ENCODE measurements at regions not wholly inside any gene's neighbourhood (a gene's known extent, or its start where the extent isn't known, plus 50 kb on each side); places are given as distances from the start of the nearest gene placed in this dataset.
A peak's percentile ranks its signal among the peaks of the same experiment; 100 is the strongest.
"Not testable (repeated sequence)": the region's sequence is repeated elsewhere in the genome, so short reads cannot be mapped to it uniquely, and the experiment has no call there.

DNA sequence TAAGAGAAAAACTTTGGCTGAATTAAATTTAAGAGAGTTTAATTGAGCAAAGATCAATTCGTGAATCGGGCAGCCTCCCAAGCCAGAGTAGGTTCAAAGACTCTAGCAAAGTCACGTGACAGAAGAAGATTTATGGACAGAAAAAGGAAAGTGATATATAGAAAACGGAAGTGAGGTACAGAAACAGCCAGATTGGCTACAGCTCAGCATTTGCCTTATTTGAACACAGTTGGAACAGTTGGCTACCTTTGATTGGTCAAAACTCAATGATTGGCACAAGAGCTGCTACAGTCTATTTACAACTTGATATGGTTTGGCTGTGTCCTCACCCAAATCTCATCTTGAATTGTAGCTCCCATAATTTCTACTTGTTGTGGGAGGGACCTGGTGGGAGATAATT, 102.6 kb downstream of the PLG start:
- Histone ChIP-seq H3K27me3 (ENCODE audit: control insufficient read depth in 3 of 3, insufficient read depth in 3 of 3, low read length in 3 of 3) (no peaks in the 10 kb centered on the region), H3K4me1 (ENCODE audit: control insufficient read depth in 3 of 3, insufficient read depth in 2 of 3, low read depth in 1 of 3, low read length in 2 of 3) (no peaks in the 10 kb centered on the region), H3K36me3 (ENCODE audit: control insufficient read depth in 3 of 3, insufficient read depth in 2 of 3, low read depth in 1 of 3, low read length in 3 of 3) (no peaks in the 10 kb centered on the region), H3K9me3 (ENCODE audit: control insufficient read depth in 2 of 2, insufficient read depth in 1 of 2, low read depth in 1 of 2, low read length in 1 of 2) (no peaks in the 10 kb centered on the region), H3K27ac (ENCODE audit: low read depth in 1 of 3, low read length in 2 of 3) (no peak overlapping the region), H3K4me3 (ENCODE audit: low read depth in 1 of 3, low read length in 3 of 3) (no peak overlapping the region)
- 70 to 74% (median 73%) methylated on average over 4 of the region's 4 CpGs for WGBS, 3 donors
- DNase-seq, result no peak
- no peak for FAIRE-seq

DNA sequence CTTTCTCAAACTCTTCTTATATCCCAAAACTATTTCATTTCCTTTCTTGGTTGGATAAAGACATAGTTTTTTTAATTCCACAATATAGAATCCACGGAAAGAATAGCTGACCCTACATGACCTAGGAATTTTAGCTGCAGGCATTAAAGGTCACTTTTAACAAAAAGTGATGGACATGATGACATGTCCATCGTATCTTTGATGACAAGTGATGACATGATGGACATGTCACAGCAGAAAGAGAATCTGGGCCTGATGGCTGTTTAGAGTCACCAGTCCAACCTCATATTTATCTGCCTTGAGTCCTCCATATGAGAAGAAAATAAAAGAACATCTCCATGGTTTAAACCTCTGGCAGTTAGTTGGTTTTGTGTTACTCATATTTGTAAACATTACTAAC, 106.2 kb downstream of the PLG start:
- DNase-seq (no peak), FAIRE-seq (no peak)
- no peaks in the 10 kb centered on the region for H3K36me3 ChIP-seq (ENCODE audit: control insufficient read depth in 3 of 3, insufficient read depth in 2 of 3, low read depth in 1 of 3, low read length in 3 of 3)
- no peaks in the 10 kb centered on the region for H3K27me3 ChIP-seq (ENCODE audit: control insufficient read depth in 3 of 3, insufficient read depth in 3 of 3, low read length in 3 of 3)
- no peak overlapping the region for H3K4me3 ChIP-seq (ENCODE audit: low read depth in 1 of 3, low read length in 3 of 3)
- no peaks in the 10 kb centered on the region for H3K9me3 ChIP-seq (ENCODE audit: control insufficient read depth in 2 of 2, insufficient read depth in 1 of 2, low read depth in 1 of 2, low read length in 1 of 2)
- H3K27ac ChIP-seq (ENCODE audit: low read depth in 1 of 3, low read length in 2 of 3), result no peak overlapping the region
- WGBS, 3 donors, result 74 to 81% (median 77%) methylated on average over 2 of the region's 2 CpGs
- H3K4me1 ChIP-seq (ENCODE audit: control insufficient read depth in 3 of 3, insufficient read depth in 2 of 3, low read depth in 1 of 3, low read length in 2 of 3), result no peaks in the 10 kb centered on the region

DNA sequence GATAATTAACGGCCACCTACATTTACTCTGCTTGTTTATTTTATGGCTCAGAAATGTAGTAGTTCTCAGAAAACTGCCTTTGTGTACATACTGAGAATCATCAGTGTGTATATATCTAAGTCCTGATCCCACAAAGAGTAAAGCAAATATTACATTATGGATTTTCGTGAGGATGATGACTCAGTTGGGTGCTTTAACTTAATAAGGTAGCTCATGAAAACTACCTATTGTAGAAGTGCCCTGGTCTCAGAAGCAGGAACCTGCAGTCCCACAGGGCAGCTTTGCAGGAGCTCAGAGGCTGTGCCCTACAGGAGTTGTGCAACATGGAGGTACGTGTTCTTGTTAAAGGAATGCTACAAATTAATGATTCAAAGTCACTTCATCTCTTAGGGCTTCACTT, 108.2 kb downstream of the PLG start:
- H3K27me3 ChIP-seq (ENCODE audit: control insufficient read depth in 3 of 3, insufficient read depth in 3 of 3, low read length in 3 of 3), result no peaks in the 10 kb centered on the region
- H3K27ac ChIP-seq (ENCODE audit: low read depth in 1 of 3, low read length in 2 of 3), result no peak overlapping the region
- FAIRE-seq (no peak), DNase-seq (no peak)
- H3K4me3 ChIP-seq (ENCODE audit: low read depth in 1 of 3, low read length in 3 of 3), result no peak overlapping the region
- H3K36me3 ChIP-seq (ENCODE audit: control insufficient read depth in 3 of 3, insufficient read depth in 2 of 3, low read depth in 1 of 3, low read length in 3 of 3), result no peaks in the 10 kb centered on the region
- no peaks in the 10 kb centered on the region for H3K4me1 ChIP-seq (ENCODE audit: control insufficient read depth in 3 of 3, insufficient read depth in 2 of 3, low read depth in 1 of 3, low read length in 2 of 3)
- 18 to 33% (median 30%) methylated on average over 3 of the region's 3 CpGs for WGBS, 3 donors
- no peaks in the 10 kb centered on the region for H3K9me3 ChIP-seq (ENCODE audit: control insufficient read depth in 2 of 2, insufficient read depth in 1 of 2, low read depth in 1 of 2, low read length in 1 of 2)

DNA sequence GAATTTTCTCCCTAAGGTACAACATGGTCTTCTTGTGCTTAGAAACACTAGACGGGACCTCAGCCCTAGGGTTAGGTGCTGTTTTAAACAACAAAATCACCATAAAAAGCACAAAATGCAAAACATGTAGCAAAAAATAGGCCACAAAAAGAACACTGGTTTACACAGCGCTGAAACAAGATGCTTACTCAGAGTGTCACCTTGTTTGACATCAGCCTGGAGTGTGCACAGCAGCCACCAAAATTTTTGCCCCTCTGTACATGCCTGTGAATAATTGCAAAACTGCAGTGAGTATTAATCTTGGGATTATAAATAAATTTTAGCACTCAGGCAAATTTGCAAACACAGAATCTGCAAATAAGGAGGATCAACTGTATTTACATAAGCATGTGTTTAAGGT, 110.1 kb downstream of the PLG start:
- Histone ChIP-seq H3K4me3 (ENCODE audit: low read depth in 1 of 3, low read length in 3 of 3) (no peak overlapping the region), H3K9me3 (ENCODE audit: control insufficient read depth in 2 of 2, insufficient read depth in 1 of 2, low read depth in 1 of 2, low read length in 1 of 2) (no peaks in the 10 kb centered on the region), H3K4me1 (ENCODE audit: control insufficient read depth in 3 of 3, insufficient read depth in 2 of 3, low read depth in 1 of 3, low read length in 2 of 3) (no peaks in the 10 kb centered on the region), H3K27me3 (ENCODE audit: control insufficient read depth in 3 of 3, insufficient read depth in 3 of 3, low read length in 3 of 3) (no peaks in the 10 kb centered on the region), H3K36me3 (ENCODE audit: control insufficient read depth in 3 of 3, insufficient read depth in 2 of 3, low read depth in 1 of 3, low read length in 3 of 3) (no peaks in the 10 kb centered on the region), H3K27ac (ENCODE audit: low read depth in 1 of 3, low read length in 2 of 3) (no peak overlapping the region)
- WGBS, 3 donors, result 60 to 86% (median 62%) methylated on average over 2 of the region's 2 CpGs
- FAIRE-seq, result no peak
- no peak for DNase-seq

DNA sequence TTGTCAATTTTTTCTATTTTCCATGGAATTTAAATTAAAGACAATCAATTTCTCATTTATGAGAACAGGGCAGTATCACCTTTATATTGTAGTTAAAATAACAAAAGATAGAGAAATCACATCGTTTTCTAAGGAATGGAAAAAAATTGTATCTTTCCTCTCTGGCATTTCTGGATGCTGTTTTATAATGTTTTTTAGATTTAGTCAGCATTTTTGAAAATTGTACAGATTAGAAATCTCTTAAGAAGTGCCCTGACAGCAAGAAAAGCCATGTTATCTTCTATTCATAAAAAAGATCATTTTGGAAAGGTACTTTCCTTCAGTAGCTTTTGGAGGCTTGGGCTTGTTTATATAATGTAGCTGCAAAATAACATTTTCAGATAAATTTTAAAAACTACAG, 116.9 kb downstream of the PLG start:
- H3K27ac ChIP-seq (ENCODE audit: low read depth in 1 of 3, low read length in 2 of 3), result no peak overlapping the region
- no peaks in the 10 kb centered on the region for H3K4me1 ChIP-seq (ENCODE audit: control insufficient read depth in 3 of 3, insufficient read depth in 2 of 3, low read depth in 1 of 3, low read length in 2 of 3)
- WGBS, 3 donors, result 59 to 67% (median 66%) methylated on average over 1 of the region's 1 CpG
- DNase-seq (no peak), FAIRE-seq (no peak)
- no peaks in the 10 kb centered on the region for H3K36me3 ChIP-seq (ENCODE audit: control insufficient read depth in 3 of 3, insufficient read depth in 2 of 3, low read depth in 1 of 3, low read length in 3 of 3)
- no peak overlapping the region for H3K4me3 ChIP-seq (ENCODE audit: low read depth in 1 of 3, low read length in 3 of 3)
- no peaks in the 10 kb centered on the region for H3K27me3 ChIP-seq (ENCODE audit: control insufficient read depth in 3 of 3, insufficient read depth in 3 of 3, low read length in 3 of 3)
- peaks cover 0 to 4% of the 10 kb centered on the region in 2 donors for H3K9me3 ChIP-seq (ENCODE audit: control insufficient read depth in 2 of 2, insufficient read depth in 1 of 2, low read depth in 1 of 2, low read length in 1 of 2)

DNA sequence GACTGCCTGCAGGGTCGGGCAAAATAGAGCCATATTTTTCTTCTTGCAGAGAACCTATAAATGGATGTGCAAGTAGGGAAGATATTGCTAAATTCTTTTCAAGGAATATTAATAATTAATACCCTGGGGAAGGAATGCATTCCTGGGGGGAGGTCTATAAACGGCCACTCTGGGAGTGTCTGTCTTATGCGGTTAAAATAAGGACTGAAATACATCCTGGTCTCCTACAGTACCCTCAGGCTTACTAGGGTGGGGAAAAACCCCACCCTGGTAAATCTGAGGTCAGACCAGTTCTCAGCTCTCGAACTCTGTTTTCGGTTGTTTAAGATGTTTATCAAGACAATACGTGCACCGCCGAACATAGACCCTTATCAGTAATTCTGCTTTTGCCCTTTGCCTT, 118.6 kb downstream of the PLG start:
- not testable (repeated sequence) for H3K4me3 ChIP-seq (ENCODE audit: low read depth in 1 of 3, low read length in 3 of 3); DNase-seq; H3K27ac ChIP-seq (ENCODE audit: low read depth in 1 of 3, low read length in 2 of 3); H3K36me3 ChIP-seq (ENCODE audit: control insufficient read depth in 3 of 3, insufficient read depth in 2 of 3, low read depth in 1 of 3, low read length in 3 of 3); H3K4me1 ChIP-seq (ENCODE audit: control insufficient read depth in 3 of 3, insufficient read depth in 2 of 3, low read depth in 1 of 3, low read length in 2 of 3); FAIRE-seq; H3K9me3 ChIP-seq (ENCODE audit: control insufficient read depth in 2 of 2, insufficient read depth in 1 of 2, low read depth in 1 of 2, low read length in 1 of 2); H3K27me3 ChIP-seq (ENCODE audit: control insufficient read depth in 3 of 3, insufficient read depth in 3 of 3, low read length in 3 of 3)
- WGBS, 3 donors, result 88 to 93% (median 92%) methylated on average over 8 of the region's 8 CpGs

DNA sequence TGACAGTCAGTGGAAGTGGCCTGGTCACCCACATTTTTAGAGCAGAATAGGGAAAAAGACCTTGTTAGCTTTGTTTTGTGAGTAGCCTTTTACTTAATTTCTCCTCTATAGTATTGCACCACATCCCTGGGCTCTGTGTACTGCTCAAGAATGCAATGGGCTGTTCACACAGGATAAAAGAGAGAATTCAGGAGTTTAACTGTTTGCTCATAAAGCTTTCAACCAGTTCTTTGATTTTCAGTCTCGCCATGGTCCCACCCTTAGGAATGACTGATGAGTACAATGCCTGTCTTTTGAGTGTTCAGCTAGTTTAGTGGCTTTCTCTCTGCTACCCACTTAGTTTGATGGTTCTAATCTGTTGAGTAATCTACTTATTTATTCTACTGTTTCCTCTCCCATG, 129.7 kb downstream of the PLG start:
- no peak for DNase-seq
- Histone ChIP-seq H3K36me3 (ENCODE audit: control insufficient read depth in 3 of 3, insufficient read depth in 2 of 3, low read depth in 1 of 3, low read length in 3 of 3) (no peaks in the 10 kb centered on the region), H3K4me3 (ENCODE audit: low read depth in 1 of 3, low read length in 3 of 3) (no peak overlapping the region), H3K4me1 (ENCODE audit: control insufficient read depth in 3 of 3, insufficient read depth in 2 of 3, low read depth in 1 of 3, low read length in 2 of 3) (no peaks in the 10 kb centered on the region), H3K27ac (ENCODE audit: low read depth in 1 of 3, low read length in 2 of 3) (no peak overlapping the region), H3K27me3 (ENCODE audit: control insufficient read depth in 3 of 3, insufficient read depth in 3 of 3, low read length in 3 of 3) (no peaks in the 10 kb centered on the region), H3K9me3 (ENCODE audit: control insufficient read depth in 2 of 2, insufficient read depth in 1 of 2, low read depth in 1 of 2, low read length in 1 of 2) (no peaks in the 10 kb centered on the region)
- no peak for FAIRE-seq
- 21 to 33% (median 29%) methylated on average over 1 of the region's 1 CpG for WGBS, 3 donors

DNA sequence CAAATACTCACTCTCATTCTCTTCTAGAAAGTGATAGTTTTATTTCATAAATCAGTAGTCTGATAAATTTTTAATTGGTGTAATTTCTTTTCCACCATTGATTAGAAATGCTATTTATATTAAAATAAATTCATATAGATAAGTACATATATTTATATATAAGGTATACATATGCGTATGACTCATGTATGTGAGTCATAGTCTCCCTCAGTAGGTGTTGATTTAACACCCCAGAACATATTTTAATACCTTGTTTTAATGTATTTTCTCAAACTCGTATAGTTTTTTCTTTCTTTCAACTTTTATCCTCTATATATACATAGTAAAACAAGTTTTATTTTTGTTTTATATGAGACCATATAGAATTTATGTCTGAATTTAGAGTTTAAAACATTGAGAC, 130.4 kb downstream of the PLG start:
- no peak overlapping the region for H3K27ac ChIP-seq (ENCODE audit: low read depth in 1 of 3, low read length in 2 of 3)
- H3K4me1 ChIP-seq (ENCODE audit: control insufficient read depth in 3 of 3, insufficient read depth in 2 of 3, low read depth in 1 of 3, low read length in 2 of 3), result no peaks in the 10 kb centered on the region
- no peak overlapping the region for H3K4me3 ChIP-seq (ENCODE audit: low read depth in 1 of 3, low read length in 3 of 3)
- H3K27me3 ChIP-seq (ENCODE audit: control insufficient read depth in 3 of 3, insufficient read depth in 3 of 3, low read length in 3 of 3), result no peaks in the 10 kb centered on the region
- H3K36me3 ChIP-seq (ENCODE audit: control insufficient read depth in 3 of 3, insufficient read depth in 2 of 3, low read depth in 1 of 3, low read length in 3 of 3), result no peaks in the 10 kb centered on the region
- 70 to 82% (median 81%) methylated on average over 2 of the region's 2 CpGs for WGBS, 3 donors
- no peaks in the 10 kb centered on the region for H3K9me3 ChIP-seq (ENCODE audit: control insufficient read depth in 2 of 2, insufficient read depth in 1 of 2, low read depth in 1 of 2, low read length in 1 of 2)
- FAIRE-seq (no peak), DNase-seq (no peak)

DNA sequence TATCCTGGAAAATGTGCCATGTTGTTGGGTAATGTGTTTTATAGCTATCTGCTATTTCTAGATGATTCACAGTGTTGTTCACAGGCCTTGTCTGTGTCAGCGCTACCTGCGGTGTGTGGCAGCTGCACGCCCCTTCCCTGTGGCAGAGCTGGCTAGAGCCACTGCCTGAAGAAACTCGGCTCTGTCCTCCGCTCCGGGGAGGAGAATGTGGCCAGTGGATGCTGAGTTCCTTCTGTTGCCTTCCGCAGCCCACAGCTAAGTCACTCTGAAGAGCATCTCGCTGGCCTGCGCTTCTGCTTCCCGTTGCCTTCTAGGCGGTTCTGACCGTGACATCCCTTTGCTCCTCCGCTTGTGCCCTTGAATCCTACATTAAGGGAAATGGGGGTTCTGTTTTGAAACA, 135.1 kb downstream of the PLG start:
- FAIRE-seq (no peak), DNase-seq (peak in 1 of 2 donors; percentile 14)
- H3K9me3 ChIP-seq (ENCODE audit: control insufficient read depth in 2 of 2, insufficient read depth in 1 of 2, low read depth in 1 of 2, low read length in 1 of 2), result peaks cover 0 to 2% of the 10 kb centered on the region in 2 donors
- no peak overlapping the region for H3K4me3 ChIP-seq (ENCODE audit: low read depth in 1 of 3, low read length in 3 of 3)
- no peaks in the 10 kb centered on the region for H3K27me3 ChIP-seq (ENCODE audit: control insufficient read depth in 3 of 3, insufficient read depth in 3 of 3, low read length in 3 of 3)
- H3K27ac ChIP-seq (ENCODE audit: low read depth in 1 of 3, low read length in 2 of 3), result no peak overlapping the region
- no peaks in the 10 kb centered on the region for H3K4me1 ChIP-seq (ENCODE audit: control insufficient read depth in 3 of 3, insufficient read depth in 2 of 3, low read depth in 1 of 3, low read length in 2 of 3)
- H3K36me3 ChIP-seq (ENCODE audit: control insufficient read depth in 3 of 3, insufficient read depth in 2 of 3, low read depth in 1 of 3, low read length in 3 of 3), result no peaks in the 10 kb centered on the region
- 84 to 91% (median 91%) methylated on average over 13 of the region's 13 CpGs for WGBS, 3 donors

All from small intestine (tissue), 7 donors.